Kidney epithelial cell (primary cell): ENCODE measurements at regions not wholly inside any gene's neighbourhood (a gene's known extent, or its start where the extent isn't known, plus 50 kb on each side); places are given as distances from the start of the nearest gene placed in this dataset.
A peak's percentile ranks its signal among the peaks of the same experiment; 100 is the strongest.
"Not testable (repeated sequence)": the region's sequence is repeated elsewhere in the genome, so short reads cannot be mapped to it uniquely, and the experiment has no call there.

ENCODE experiments used
- DNase-seq: peaks from one replicate; pipeline ENCODE4 v3.0.0-alpha.2; 2010; ENCODE audit warnings: low read depth
- H3K27me3 ChIP-seq: 2 replicates; pipeline ENCODE4 v1.6.0; 2011; ENCODE audit warnings: low read length; ENCODE audit not compliant: control insufficient read depth, insufficient read depth
- H3K36me3 ChIP-seq: 2 replicates; pipeline ENCODE4 v1.5.1; 2011; ENCODE audit warnings: low read length; ENCODE audit not compliant: control insufficient read depth, insufficient read depth
- H3K4me3 ChIP-seq: 2 replicates; pipeline ENCODE4 v1.5.1; 2011; ENCODE audit warnings: low read depth, mild to moderate bottlenecking, control low read depth, low read length
- TF ChIP-seq, protein P1 (sequence below): IDR thresholded peaks from 2 replicates; pipeline ENCODE4 v1.5.1; 2011; ENCODE audit warnings: mild to moderate bottlenecking, moderate library complexity, low read length, control low read depth, inconsistent platforms; ENCODE audit not compliant: insufficient read depth, poor library complexity, severe bottlenecking

DNA sequence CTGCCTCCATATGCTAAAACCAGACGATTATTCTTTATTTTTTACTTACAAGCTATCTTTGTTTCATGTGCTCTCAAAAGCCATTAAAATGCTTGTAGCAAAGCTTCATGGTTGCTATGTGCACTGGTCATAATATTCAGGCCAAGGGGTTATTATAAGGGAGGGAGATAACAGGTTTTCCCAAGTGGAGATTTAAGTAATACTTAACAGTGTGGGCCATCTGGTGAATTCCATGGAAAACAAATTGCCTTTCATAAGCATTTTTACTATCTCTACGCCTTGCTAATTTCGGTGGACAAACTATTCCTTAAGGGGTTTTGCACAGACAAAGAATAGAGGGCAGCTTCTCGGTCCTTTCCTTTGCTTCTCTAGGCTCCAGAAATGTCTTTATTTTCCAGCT, 137.8 kb downstream of the NUF2 start:
- no peak for DNase-seq
- no peak overlapping the region for H3K4me3 ChIP-seq
- H3K36me3 ChIP-seq, result no peaks in the 10 kb centered on the region
- H3K27me3 ChIP-seq, result no peaks in the 10 kb centered on the region
- TF ChIP-seq, protein P1, sequence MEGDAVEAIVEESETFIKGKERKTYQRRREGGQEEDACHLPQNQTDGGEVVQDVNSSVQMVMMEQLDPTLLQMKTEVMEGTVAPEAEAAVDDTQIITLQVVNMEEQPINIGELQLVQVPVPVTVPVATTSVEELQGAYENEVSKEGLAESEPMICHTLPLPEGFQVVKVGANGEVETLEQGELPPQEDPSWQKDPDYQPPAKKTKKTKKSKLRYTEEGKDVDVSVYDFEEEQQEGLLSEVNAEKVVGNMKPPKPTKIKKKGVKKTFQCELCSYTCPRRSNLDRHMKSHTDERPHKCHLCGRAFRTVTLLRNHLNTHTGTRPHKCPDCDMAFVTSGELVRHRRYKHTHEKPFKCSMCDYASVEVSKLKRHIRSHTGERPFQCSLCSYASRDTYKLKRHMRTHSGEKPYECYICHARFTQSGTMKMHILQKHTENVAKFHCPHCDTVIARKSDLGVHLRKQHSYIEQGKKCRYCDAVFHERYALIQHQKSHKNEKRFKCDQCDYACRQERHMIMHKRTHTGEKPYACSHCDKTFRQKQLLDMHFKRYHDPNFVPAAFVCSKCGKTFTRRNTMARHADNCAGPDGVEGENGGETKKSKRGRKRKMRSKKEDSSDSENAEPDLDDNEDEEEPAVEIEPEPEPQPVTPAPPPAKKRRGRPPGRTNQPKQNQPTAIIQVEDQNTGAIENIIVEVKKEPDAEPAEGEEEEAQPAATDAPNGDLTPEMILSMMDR, result no peak

DNA sequence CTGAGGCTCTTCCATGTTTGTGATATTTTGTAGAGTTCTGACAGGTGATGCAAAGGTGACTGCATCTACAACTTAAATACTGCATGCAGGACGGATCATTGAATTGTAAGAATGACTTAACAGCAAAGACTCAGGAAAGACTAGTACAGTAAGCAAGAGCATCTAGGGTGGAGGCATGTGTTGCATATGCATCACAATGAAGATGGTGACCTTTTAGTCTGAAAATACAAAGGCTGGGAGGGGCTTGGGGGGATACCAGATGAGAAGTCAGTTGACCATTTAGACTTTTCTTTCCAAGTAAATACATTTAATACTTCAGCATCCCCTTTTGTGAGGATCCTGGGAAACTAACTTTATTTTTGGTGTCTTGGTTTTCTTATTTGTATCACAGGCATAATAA, 145.5 kb downstream of the NUF2 start:
- no peaks in the 10 kb centered on the region for H3K27me3 ChIP-seq
- TF ChIP-seq, protein P1, result no peak
- no peak overlapping the region for H3K4me3 ChIP-seq
- H3K36me3 ChIP-seq, result no peaks in the 10 kb centered on the region
- DNase-seq, result no peak

DNA sequence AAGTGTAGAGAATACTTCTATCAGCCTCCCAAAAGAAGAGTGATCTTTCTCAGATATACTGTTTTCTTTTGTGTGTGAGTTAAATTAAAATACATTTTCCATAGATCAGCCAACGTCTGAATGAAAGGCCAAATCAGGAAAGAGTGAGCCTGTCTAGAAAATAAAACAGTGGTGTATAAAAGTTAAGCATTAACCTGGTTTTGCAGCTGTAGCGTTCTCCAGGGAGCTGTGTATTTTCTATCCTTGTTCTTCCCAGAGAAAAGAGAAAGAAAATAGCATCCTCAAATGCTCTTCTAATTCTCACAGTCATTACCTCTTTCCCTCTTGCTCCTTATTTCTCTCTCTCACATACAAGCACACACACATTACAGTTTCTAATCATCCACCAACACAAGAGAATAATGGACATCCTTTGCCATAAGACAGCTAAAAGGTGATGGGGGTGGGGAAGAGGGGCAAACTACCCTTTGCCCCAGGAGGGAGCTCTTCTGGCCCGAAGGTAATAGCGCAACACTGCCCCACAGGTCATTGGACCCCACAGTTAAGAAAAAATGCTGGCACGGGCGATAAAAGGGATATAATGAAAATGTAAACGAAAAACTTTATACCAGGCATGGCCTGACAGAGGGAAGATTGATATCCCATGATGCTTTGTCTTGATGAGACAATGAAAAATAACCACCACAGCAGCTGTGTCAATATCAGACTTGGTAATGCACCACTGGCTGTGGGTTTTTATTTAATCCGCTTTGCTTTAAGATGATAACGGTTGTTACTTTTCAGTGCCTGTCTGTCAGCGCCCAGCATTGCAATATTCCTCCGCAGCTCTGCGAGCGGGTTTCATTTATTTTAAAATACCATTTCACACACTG, 150.3 kb downstream of the NUF2 start:
- DNase-seq, result peak; percentile 61
- TF ChIP-seq, protein P1, result peak; percentile 6
- H3K4me3 ChIP-seq, result peak overlapping the region; percentile 16
- no peaks in the 10 kb centered on the region for H3K27me3 ChIP-seq
- no peaks in the 10 kb centered on the region for H3K36me3 ChIP-seq

DNA sequence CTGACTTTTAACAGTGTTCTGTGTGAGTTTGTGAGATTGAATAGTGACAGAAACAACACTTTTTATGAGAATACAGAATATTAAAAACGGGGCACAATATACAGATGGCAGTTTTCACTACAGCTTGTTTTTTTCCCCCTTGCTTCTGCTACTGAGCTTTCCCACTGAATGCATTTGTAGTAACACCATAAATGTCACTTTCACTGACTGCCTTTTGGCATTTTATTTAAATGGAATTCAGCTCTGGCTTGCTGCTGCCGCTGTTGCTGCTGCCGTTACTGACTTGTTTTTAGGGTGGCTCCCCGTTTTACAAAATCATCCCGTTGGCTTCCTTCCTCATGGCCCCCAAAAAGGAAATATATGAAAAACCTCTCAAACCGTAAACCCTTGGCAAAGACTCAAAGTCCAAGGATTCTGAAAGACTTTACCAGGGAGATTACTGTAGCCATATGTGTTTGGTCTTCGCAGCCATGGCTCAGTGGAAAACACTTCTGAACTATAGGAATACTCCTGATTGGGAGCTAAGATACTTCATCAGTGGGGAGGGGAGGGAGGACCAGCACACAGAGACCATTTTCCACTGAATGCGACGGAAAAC, 151.0 kb downstream of the NUF2 start:
- DNase-seq, result no peak
- H3K36me3 ChIP-seq, result no peaks in the 10 kb centered on the region
- no peak overlapping the region for H3K4me3 ChIP-seq
- H3K27me3 ChIP-seq, result no peaks in the 10 kb centered on the region
- TF ChIP-seq, protein P1, result no peak

DNA sequence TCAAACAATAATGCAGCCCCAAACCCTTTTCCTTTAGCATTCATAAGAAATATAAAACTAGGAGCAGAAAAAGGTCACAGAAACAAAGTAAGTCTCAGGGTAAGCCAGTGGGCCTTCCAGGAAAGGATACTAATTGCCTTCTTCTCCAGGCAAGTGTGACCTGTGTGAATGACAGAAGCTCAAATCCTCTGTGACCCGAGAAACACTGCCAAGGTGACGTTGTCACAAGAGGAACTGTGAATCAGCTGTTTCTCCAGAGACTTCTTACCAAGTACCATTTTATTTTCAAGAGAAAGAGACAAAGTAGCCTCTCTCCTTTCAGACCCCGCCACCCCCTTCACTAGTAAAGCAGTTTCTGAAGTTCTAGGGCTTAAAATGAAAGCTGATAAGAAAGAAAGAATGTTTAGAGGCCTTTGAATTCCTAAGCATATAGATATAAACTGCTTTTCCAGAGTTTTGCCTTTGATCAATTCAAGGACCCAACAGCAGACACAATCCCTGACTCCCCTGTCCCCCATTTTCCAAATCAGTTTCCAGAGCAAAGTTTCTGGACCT, 155.6 kb downstream of the NUF2 start:
- no peak for DNase-seq
- Histone ChIP-seq H3K4me3 (no peak overlapping the region), H3K36me3 (no peaks in the 10 kb centered on the region), H3K27me3 (no peaks in the 10 kb centered on the region)
- TF ChIP-seq, protein P1, result no peak

DNA sequence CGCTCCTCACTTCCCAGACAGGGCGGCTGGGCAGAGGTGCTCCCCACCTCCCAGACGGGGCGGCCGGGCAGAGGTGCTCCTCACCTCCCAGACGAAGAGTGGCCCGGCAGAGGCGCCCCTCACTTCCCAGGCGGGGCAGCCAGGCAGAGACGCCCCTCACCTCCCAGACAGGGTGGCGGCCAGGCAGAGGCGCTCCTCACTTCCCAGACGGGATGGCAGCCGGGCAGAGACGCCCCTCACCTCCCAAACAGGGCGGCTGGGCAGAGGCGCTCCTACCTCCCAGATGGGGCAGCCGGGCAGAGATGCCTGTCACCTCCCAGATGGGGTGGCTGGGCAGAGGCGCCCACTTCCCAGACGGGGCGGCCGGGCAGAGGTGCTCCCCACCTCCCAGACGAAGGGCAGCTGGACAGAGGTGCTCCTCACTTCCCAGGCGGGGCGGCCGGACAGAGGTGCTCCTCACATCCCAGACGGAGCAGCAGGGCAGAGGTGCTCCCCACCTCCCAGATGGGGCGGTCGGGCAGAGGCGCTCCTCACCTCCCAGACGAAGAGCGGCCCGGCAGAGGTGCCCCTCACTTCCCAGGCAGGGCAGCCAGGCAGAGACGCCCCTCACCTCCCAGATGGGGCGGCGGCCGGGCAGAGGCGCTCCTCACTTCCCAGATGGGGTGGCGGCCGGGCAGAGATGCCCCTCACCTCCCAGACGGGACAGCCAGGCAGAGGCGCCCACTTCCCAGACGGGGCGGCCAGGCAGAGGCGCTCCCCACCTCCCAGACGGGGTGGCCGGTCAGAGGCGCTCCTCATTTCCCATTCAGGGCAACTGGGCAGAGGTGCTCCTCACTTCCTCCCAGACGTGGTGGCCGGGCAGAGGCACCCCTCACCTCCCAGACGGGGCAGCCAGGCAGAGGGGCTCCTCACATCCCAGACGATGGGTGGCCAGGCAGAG, 176.9 kb downstream of the NUF2 start:
- H3K4me3 ChIP-seq, H3K27me3 ChIP-seq, DNase-seq, H3K36me3 ChIP-seq: not testable (repeated sequence)
